ENCODE measurements at regions not wholly inside any gene's neighbourhood (a gene's known extent, or its start where the extent isn't known, plus 50 kb on each side); places are given as distances from the start of the nearest gene placed in this dataset.
"Not testable (repeated sequence)": the region's sequence is repeated elsewhere in the genome, so short reads cannot be mapped to it uniquely, and the experiment has no call there.

DNA sequence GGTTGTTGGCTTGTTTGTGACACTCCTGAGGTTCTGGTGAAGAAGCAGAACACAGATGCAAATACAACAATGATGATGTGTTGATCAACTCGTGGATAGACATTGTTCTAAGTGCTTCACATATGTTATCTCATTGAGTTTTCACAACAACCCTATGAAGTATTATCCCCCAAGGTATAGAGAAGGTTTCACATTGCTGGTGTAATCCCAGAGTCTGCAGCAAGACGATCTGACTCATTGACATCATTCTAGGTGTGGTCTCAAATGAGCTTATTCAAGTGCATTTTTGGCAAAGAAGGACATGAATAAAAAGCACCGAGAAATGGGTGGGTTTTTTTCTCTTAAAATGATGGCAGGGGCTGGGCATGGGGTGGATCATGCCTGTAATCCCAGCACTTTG is 64.1 kb upstream of the SCAF4 start:
- Histone ChIP-seq H3K4me1 (ENCODE audit: insufficient read depth) (no peaks in the 10 kb centered on the region), H3K9me3 (ENCODE audit: low read depth) (no peaks in the 10 kb centered on the region), H3K4me3 (no peak overlapping the region), H3K27me3 (no peaks in the 10 kb centered on the region), H3K27ac (no peak overlapping the region), H4K20me1 (ENCODE audit: insufficient read depth, poor library complexity, severe bottlenecking) (no peaks in the 10 kb centered on the region), H3K4me2 (no peak overlapping the region), H3K9me2 (replicated peaks; ENCODE audit: insufficient read depth) (no peaks in the 10 kb centered on the region), H3K36me3 (replicated peaks; ENCODE audit: insufficient read depth, low read depth) (no peaks in the 10 kb centered on the region), H2AFZ (no peak overlapping the region), H3K79me2 (no peaks in the 10 kb centered on the region)
- 64% methylated on average over 3 of the region's 3 CpGs for WGBS (ENCODE audit: low lambda C conversion rate, missing lambda C conversion rate)
- DNase-seq (ENCODE audit: low spot score), result no peak
- TF ChIP-seq, protein P1, sequence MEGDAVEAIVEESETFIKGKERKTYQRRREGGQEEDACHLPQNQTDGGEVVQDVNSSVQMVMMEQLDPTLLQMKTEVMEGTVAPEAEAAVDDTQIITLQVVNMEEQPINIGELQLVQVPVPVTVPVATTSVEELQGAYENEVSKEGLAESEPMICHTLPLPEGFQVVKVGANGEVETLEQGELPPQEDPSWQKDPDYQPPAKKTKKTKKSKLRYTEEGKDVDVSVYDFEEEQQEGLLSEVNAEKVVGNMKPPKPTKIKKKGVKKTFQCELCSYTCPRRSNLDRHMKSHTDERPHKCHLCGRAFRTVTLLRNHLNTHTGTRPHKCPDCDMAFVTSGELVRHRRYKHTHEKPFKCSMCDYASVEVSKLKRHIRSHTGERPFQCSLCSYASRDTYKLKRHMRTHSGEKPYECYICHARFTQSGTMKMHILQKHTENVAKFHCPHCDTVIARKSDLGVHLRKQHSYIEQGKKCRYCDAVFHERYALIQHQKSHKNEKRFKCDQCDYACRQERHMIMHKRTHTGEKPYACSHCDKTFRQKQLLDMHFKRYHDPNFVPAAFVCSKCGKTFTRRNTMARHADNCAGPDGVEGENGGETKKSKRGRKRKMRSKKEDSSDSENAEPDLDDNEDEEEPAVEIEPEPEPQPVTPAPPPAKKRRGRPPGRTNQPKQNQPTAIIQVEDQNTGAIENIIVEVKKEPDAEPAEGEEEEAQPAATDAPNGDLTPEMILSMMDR (IDR thresholded peaks at IDR 0.05; ENCODE audit: poor library complexity), result no peak
- TF ChIP-seq EZH2 (IDR thresholded peaks at IDR 0.05; ENCODE audit: borderline replicate concordance), result no peak
- TF ChIP-seq EZH2phosphoT487 (IDR thresholded peaks at IDR 0.05; ENCODE audit: low read depth, severe bottlenecking, unreplicated experiment), result no peak

GRCh38 chr21:31790420-31790819 is 58.5 kb upstream of the SCAF4 start:
- DNase-seq (ENCODE audit: low spot score); H3K79me2 ChIP-seq; H3K4me3 ChIP-seq; H3K9me2 ChIP-seq (replicated peaks; ENCODE audit: insufficient read depth); H3K27me3 ChIP-seq; H3K4me2 ChIP-seq; H3K27ac ChIP-seq; H3K9me3 ChIP-seq (ENCODE audit: low read depth); H3K4me1 ChIP-seq (ENCODE audit: insufficient read depth); H4K20me1 ChIP-seq (ENCODE audit: insufficient read depth, poor library complexity, severe bottlenecking); H3K36me3 ChIP-seq (replicated peaks; ENCODE audit: insufficient read depth, low read depth); H2AFZ ChIP-seq: not testable (repeated sequence)
- 93% methylated on average over 5 of the region's 5 CpGs for WGBS (ENCODE audit: low lambda C conversion rate, missing lambda C conversion rate)

DNA sequence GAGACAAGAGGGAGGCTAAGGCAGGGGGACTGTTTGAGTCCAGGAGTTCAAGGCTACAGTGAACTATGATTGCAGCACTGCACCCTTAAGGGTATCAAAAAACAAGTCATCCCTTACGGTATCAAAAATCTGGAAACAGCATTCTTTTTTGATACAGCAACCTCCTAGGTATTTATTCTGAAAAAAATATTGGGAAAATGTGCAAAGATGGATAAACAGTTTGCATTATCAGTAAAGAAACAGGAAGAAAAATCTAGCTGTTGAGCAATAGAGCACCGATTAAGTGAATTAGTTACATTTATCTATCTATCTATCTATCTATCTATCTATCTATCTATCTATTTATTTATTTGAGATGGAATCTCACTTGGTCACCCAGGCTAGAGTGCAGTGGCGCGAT is 56.7 kb upstream of the SCAF4 start:
- Histone ChIP-seq H3K4me3 (no peak overlapping the region), H3K4me1 (ENCODE audit: insufficient read depth) (no peaks in the 10 kb centered on the region), H3K27ac (no peak overlapping the region), H3K36me3 (replicated peaks; ENCODE audit: insufficient read depth, low read depth) (no peaks in the 10 kb centered on the region), H3K9me2 (replicated peaks; ENCODE audit: insufficient read depth) (no peaks in the 10 kb centered on the region), H3K9me3 (ENCODE audit: low read depth) (no peaks in the 10 kb centered on the region), H2AFZ (no peak overlapping the region), H3K4me2 (no peak overlapping the region), H4K20me1 (ENCODE audit: insufficient read depth, poor library complexity, severe bottlenecking) (no peaks in the 10 kb centered on the region), H3K79me2 (no peaks in the 10 kb centered on the region), H3K27me3 (no peaks in the 10 kb centered on the region)
- 97% methylated on average over 4 of the region's 4 CpGs for WGBS (ENCODE audit: low lambda C conversion rate, missing lambda C conversion rate)
- no peak for DNase-seq (ENCODE audit: low spot score)
- TF ChIP-seq EZH2 (IDR thresholded peaks at IDR 0.05; ENCODE audit: borderline replicate concordance) (no peak), EZH2phosphoT487 (IDR thresholded peaks at IDR 0.05; ENCODE audit: low read depth, severe bottlenecking, unreplicated experiment) (no peak)
- TF ChIP-seq, protein P1 (IDR thresholded peaks at IDR 0.05; ENCODE audit: poor library complexity), result no peak

DNA sequence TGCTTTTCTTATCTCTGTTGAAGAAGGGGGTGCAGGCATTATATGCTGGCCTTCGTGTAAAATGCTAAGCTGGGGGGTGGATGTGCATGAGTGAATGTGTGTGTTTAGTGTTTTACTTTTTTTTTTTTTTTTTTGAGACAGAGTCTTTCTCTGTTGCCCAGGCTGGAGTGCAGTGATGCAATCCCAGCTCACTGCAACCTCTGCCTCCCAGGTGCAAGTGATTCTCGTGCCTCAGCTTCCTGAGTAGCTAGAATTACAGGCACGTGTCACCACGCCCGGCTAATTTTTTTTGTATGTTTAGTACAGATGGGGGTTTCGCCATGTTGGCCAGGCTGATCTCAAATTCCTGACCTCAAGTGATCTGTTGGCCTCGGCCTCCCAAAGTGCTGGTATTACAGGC is 55.8 kb upstream of the SCAF4 start:
- not testable (repeated sequence) for H3K36me3 ChIP-seq (replicated peaks; ENCODE audit: insufficient read depth, low read depth); H3K9me2 ChIP-seq (replicated peaks; ENCODE audit: insufficient read depth); H4K20me1 ChIP-seq (ENCODE audit: insufficient read depth, poor library complexity, severe bottlenecking); H3K9me3 ChIP-seq (ENCODE audit: low read depth); H3K79me2 ChIP-seq; H3K4me2 ChIP-seq; H3K4me3 ChIP-seq; H3K27me3 ChIP-seq; H2AFZ ChIP-seq; DNase-seq (ENCODE audit: low spot score); H3K4me1 ChIP-seq (ENCODE audit: insufficient read depth); H3K27ac ChIP-seq
- WGBS (ENCODE audit: low lambda C conversion rate, missing lambda C conversion rate), result 80% methylated on average over 7 of the region's 7 CpGs

Data from hepatocyte (in vitro differentiated cells).